Effector CD4-positive, alpha-beta T cell (primary cell): ENCODE measurements at regions not wholly inside any gene's neighbourhood (a gene's known extent, or its start where the extent isn't known, plus 50 kb on each side); places are given as distances from the start of the nearest gene placed in this dataset.

ENCODE experiments used
- DNase-seq: peaks from one replicate; pipeline ENCODE4 v3.0.0-alpha.2; 2020

DNA sequence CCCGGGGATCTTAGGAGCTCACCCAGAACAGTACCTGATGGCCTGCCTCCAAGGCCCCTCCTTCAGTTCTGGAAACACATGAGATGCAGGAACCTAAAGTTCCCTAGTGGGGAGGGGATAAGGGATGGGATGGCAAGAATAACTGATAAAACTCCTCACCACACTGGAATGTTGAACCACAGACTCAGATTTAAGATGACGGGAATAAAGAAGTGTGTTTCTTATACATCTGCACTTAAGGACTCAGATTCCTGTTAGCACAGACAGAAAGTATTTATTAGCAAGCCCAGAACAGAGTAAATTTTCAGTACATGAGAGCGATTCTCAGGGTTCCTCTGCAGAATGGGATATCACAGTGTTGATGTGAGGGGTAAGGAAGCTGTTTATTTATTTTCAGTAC is 245.2 kb downstream of the TLE3 start:
- DNase-seq = no peak

DNA sequence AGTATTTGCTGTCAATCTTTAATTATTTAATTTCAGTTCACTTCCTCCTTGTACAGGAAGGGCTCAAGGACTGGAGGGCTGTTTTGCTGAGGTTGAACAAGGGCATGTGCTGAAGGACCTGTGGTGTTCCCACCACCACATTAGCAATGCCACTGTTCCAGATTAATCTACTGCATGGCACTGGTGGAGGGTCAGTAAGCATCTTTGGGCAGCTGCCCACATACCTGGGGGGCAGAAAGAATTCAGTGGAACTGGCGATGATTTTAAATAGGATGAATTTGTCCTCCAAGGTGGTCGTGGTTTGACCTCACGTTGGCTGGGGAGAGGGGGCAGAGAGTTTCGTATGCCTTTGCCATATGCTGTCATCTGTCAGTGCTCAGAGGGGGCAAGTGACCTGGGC is 244.8 kb downstream of the TLE3 start:
- no peak for DNase-seq

DNA sequence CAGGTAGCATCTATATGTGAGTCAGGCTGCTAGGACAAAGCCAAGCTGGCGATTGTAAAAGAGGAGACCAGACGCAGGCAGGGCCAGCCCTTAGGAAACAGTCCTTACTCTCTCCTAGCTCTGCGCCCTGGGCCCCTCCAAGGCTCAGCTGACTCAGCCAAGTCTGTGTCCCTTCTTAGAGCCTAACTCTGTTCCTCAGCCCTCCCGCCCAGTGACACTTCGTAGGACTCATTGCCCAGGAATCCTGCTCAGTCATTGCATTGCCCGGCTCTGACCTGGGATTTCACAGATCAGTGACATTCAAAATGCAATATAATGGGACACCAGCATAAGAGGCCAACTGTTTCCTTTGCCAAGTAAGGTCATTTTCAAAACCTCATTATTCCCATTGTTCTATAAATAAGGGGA is 244.2 kb downstream of the TLE3 start:
- DNase-seq = no peak

DNA sequence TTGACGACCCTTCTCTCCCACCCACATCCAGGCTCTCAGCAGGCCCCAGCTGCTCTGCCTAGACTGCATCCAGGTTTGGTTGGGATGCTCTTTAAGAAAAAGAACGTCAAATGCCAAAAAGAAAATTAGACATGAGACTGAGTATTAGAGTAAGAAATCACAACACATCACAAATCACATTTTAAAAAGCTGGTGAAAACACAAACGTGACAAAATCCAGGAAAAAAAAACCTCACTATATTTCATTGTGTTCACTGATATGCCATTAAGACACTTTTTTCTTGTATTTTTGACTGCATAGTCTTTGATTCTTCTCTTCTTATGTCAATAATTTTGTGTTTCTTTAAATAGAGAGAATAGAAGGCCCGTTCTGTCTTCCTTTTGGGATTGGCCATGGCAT is 243.7 kb downstream of the TLE3 start:
- no peak for DNase-seq

DNA sequence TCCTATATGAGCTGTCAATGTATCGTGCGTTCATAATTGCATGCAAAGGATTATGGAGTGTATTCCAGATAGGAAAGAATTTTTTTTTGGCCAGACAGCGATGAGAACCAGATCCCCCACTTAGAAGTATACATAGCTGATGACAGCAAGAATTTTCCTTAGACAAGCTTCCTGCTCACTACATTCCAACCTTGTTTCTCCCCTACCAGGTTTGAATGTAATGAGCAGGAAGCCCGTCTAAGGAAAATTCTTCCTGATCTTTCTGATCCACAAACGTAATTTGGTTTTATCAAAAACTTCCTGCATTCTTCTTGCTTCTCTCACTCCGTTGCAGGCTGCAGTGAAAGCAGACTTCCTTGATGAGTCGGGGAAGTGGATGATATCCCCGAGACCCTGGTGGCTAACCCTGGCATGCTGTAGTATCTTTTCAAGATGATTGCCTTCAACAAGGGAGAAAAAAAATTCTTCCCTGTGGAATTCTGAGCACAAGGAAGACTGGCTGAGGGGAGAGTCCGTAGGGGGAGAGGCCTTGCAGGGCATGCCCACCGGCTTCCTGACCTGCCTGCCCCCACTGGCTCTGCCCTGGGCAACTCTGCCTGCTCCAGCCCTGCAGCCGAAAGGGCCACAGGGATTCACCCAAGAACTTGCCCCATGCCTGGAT is 243.1 kb downstream of the TLE3 start:
- no peak for DNase-seq

DNA sequence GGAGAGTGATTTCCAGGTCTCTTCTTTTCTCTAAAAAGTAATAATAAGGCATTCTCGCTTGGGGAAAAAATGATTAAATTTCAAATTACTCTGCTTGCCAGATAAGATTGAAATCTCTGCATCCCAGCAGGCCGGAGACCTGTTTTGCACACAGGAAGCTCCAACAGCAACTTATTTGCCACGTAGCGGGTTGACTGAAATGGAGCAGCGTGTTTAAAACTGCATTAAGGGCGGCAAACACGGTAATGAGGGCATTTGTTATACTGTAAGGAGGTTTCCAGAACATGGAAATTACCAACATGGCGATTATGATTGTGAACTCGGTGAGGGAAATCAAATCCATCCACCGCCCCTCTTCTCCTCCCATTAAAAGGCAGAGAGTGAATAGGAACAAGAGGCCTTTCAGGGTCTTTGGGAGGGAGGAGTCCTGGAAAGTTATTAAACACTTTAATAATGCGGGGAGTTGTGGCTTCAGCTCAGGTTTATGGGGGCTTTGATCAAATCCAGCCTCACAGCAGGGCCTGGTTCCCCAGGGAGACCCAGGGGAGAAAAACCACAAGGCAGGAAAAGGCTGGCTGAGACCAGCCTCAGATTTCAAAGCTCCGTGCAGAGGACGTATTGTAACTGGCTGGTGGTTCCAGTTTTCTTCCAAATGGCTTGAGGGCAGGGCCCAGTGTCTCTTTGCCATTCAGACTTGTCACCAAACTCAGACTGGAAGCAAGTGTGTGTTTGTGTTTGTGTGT is 242.3 kb downstream of the TLE3 start:
- no peak for DNase-seq

DNA sequence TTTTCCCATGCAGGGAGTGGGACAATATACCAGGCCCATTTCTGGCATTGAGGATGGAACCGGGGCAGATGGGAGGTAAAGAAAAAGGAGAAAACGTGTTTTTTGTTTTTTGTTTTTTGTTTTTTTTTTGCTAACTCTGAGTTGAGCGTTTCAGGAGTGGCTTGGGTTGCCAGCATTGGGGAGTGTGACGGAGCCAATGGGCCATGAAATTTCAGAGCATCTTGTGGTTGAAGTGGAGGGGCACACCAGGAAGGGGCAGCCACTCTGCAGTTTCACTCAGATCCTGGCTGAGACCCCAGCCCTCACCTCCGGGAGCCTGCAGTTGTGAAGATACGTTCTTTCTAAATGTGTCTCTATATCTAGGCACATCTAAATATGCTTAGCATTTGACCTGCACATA is 240.5 kb downstream of the TLE3 start:
- DNase-seq = no peak

DNA sequence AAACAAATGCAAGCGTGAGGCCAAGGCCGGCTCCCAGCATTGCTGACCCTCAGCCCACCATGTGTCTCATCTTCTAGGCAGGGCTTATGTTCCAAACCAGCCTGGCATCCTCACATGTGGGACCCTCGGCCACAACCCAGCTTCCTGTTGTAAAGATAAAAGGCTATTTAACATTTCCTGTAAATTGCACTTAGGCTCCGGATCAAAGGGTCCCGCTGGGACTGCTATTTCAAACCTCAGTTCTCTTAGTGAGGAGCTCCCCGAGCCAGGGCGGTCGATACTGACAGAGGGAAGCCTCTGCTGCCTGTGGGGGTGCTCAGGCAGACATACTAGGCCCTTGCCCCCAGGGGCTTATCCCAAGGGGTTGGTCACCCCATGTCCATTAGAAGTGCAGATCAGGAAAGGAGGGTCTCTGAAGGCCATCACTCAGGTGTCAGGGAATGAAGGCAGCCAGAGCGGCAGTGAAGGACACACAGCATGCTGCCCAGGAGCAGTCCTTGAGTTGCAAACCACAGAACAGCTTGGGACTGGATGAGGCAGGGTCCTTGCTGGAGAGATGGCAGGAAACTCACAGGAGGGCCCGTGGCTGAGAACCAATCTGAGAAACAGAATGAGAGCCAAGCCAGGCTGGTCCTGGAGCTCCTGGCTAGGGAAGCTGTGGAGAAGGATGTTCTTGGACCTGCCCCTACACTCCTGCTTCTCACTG is 239.9 kb downstream of the TLE3 start:
- DNase-seq = no peak

DNA sequence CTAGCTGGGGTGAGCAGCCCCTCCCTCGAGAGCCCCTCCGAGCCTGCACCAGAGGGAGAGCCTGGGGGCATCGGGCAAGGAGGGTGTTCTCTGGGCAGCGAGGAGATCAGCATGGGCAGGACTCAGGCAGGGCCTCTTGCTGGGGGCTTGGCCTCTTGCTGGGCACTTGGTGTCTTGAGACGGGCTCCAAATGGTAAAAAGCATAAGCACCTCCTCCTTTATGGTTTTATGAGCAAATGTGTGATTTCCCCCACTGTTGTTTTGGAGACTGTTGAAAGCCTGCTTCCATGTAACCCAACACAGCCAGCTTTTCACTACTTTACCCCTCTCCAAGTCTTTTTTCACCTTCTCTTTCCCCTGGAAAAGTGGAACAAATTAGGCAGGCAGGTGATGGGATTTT is 239.3 kb downstream of the TLE3 start:
- no peak for DNase-seq

DNA sequence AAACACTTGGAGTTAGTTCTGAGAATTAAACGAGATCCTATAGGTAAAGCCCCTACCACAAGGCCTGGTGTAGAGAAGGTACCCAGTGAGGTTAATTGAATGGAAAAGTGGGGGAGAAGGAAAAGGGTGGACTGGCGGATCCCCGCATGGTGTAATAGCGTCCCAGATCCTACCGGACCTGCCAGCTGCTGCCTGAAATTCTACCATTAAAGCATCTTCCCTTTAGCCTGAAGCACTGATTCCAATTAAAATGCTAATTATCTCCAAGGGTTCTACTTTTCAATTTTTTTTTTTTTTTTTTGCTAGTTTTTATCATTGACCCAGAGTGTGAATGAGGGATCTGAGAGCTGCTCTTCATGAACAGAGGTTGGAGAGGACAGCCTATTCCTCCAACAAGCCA is 237.9 kb downstream of the TLE3 start:
- no peak for DNase-seq

DNA sequence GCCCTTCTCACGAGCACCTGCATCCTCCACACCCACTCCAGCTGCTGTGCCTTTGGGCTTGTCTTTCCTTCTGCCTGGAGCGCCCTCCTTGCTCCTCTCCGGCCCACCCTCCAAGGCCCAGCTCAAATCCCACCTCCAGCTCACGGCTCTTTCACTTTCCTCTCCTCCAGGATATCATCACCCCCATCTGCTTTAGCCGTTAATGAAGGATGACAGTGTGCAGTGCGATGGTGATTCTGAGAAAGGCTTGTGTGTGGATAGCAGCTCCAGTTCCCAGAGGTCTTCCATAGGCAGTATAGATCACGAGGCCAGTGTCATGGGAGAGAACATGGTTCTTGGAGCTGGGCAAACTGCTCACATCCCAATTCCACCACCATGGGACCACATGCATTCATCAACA is 237.4 kb downstream of the TLE3 start:
- no peak for DNase-seq

DNA sequence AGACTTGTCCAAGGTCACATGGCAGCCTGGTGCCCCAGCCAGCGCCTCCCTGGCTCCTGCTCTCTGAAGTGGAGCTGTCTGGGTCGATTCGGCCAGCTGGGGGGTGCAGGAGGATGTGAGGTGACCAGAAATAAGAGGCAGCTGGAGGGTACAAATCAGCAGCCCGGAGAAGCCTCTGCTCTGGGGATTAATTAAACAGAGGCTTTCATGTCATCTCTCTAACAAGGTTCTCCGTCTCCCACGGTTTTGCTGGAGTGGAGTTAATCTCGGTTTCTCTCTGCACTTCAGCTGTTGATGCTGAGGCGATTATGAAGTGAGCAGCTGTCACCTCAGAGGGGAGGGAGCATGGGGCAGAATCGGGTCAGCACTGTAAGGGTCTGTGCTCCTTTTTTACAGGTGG is 236.8 kb downstream of the TLE3 start:
- DNase-seq = no peak

DNA sequence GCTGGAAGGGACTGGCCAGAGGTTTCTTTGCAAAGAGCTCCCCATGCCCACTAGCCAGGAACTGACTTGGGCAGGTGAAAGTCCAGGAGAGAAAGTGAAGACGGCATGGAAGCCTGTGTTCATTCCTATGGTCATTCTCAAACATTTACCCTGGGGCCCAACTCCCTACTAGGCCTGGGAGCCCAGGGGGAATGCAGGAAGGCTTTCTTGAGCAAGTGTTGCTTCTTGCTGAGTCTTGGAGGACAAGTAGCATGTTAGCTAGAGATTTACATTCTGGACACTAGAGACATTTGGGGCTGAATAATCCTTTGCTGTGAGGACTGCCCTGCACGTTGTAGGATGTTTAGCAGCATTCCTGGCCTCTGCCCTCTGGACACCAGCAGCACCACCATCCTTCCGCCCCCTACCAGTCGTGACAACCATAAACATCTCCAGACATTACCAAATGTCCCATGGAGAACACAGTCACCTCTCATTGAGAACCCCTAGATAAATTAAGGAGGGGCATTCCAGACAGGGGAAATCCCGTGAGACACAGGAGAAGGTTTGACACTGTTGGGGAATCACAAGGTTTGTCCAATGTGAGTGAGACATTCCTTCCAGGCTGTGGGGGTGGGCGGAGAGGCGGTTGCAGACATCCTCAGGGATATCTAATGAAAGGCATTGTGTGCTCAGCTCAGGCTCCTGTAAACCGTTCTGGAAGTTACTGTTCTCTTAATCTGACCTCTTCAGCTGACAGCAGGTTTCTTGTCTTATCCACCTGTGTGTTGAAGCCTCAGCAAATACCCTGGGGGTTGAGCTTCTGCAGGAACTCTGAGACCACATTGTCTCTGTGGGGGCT is 236.2 kb downstream of the TLE3 start:
- DNase-seq = no peak

DNA sequence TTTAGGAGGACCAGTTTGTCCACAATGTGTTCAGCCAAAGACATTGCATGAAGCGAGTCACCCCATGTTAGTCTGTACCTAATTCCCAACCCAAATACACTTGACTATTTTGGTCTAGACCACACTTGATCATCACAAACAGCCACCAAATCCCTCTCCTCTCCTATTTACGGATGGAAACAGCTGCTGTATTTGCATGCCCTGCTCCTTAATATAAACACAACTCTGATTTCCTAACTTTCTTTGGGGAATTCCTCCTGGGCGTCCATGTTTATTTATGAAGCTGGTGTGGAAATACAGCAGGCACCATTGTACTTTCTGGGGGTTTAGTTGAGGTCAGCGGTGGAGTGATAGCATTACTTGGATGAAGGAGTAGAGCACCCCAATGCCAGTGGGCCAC is 235.2 kb downstream of the TLE3 start:
- no peak for DNase-seq

DNA sequence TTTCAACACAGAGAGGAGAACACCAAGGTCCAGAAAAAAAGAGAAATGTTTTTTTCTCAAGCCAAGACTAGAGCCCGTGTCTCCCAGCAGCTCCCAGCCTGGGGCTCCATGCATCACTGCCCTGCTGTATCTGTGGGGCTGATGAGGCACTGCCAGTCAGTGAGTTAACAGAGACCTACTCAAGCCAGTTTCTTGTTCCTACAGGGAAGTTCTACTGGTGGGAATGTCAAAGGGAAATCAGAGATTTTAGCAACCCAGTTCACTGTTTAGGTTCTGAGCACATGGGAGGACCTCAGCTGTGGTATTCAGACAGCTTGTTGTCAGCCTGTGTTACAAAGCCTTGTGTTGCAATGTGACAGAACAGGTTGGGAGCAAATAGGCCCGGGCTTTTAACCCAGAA is 234.3 kb downstream of the TLE3 start:
- no peak for DNase-seq

DNA sequence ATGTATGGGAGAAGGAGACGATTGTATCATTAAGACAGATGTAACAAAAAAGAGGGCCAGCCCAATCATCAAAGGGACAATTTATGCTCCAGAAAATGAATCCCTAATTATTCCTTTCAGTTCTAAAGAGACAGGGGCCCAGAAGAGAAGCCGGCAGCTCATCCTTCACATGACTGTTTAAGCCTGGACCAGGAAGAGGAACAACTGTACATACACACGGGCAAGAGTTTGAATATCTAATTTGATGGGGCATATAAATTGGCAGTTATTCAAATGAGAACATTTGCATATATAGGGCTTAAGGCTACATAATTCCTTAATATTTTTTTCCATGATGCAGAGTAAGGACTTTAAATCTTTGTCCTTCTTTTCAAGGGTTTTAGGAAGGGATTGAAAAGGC is 232.3 kb downstream of the TLE3 start:
- DNase-seq = no peak

DNA sequence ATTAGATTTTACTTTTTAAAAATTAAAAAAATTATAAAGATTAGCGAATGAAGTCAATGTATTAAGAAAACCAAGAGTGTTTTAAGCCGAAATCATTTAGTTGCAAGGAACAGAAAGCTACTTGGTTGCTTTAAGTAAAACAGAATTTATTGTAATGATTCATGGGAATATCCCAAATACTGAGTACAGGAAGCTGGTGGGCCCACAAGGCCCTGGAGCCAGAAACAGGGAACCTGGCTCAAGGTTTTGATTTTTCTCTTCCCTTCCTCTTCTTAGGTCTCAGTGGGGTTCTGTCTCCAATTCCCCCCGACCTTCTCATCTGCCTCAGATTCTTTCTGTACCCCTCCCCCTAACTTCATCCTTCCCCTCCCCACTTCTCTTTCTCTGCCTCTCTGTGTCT is 229.0 kb downstream of the TLE3 start:
- DNase-seq = no peak

DNA sequence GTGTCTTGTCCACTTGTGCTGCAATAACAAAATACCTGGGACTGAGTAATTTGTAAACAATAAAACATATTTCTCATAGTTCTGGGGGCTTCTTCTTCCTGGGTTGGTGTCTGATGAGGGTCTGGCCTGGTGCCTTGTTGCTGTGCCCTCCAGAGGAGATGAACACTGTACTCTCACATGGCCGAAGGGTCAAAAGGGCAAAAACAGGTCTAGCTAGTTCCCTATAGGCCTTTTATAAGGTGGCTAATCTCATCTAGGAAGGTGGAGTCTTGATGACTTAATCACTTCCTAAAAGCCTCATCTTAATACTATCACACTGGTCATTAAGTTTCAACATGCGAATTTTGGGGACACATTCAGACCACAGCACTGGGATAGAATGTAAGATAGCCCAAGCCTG is 228.4 kb downstream of the TLE3 start:
- no peak for DNase-seq

DNA sequence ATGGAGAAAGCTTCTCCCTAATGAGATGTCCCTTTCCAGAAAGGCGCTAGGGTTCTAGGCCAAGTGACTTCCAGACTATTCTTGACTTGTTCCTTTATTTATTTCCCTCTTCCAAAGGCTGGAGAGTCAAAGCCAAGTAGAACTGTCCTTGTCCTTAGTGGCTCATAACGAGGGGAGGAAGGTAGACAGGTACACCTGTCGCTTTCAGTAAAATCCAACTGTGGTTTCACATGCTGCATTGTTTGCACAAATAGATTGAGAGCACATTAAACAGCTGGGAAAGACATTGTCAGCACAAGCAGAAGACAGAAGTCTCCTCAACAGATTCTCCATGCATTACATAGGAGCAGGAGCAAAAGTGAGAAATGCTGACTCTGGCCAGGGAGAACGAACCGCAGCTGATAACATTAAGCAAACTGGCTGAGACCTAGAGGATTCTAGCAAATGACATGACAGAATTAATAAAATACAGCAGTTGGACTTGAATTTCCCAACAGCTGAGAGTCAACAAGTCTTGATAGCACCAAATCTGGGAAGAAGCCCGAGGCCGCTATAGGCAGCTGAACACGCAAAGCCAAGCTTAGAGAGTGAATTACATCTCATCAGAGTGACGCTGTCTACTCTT is 227.7 kb downstream of the TLE3 start:
- no peak for DNase-seq

DNA sequence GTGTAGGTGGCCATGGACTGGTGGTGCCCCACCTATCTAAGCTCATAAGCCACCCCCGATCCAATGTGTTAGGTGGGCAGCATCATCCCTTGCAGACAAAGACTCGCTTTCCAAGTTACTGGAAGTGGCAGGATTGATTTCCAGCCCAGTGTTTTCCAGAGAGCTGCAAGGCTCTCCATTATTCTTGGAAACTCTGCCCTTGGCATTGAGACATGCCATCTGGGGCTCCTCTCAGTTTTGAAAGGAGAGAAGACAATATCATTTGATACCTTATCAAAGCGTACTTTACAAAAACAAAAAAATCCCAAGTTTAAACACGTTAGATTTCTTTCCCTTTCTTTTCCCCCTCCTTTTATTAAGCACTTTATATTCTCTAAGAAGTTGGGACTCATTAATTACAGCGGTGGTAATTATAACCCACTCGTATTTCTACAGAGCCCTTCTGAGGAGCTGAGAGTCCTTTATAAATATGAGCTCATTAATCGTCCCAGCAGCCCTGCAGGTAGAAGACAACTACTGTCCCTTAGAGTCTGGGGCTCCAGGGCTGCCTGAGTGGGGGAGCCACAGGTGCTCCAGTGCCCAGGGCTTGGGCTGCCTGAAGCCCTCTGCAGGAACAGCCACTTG is 226.1 kb downstream of the TLE3 start:
- DNase-seq = no peak

DNA sequence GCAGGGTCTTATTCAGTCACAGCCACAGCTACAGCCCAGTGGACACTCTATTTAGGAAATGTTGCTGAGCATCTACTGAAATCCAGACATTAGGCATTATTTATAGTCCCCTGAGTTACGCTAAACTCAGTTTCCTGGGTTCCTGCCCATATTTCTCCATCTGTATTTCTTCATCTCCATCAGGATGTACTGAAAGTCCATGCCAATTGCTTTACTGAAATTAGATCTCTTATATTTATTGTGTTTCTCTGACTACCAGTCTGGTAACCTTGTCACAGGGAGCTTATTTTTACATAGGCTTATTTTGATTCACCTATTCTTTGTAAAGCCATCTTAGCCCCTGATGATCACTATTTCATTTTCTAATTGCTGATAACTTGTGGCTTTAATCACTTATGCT is 223.9 kb downstream of the TLE3 start:
- no peak for DNase-seq

DNA sequence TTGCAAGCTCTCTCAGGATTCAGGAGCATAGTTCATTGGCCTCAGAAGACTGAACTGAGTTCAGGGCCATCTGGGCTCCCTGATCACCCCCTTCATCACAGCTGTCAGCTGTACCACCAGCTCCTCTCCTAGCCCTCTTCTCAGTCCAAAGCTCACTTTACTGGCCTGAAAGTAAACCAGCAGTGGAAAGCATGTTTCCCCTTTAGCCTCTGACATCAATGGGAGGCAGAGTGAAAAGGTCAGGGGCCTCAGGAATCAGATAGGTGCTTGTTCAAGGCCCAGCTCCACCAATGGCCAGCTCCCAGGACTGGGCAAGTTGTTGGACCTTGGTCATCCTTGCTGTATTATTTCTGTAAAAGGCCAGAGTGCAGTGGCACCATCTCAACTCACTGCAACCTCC is 223.4 kb downstream of the TLE3 start:
- DNase-seq = no peak
